HL-60 (cell line): ENCODE measurements at regions not wholly inside any gene's neighbourhood (a gene's known extent, or its start where the extent isn't known, plus 50 kb on each side); places are given as distances from the start of the nearest gene placed in this dataset.

ENCODE experiments used
- GABPA ChIP-seq: IDR thresholded peaks from 2 replicates; pipeline ENCODE4 v1.6.1; 2012; ENCODE audit warnings: low read depth
- POLR2AphosphoS5 ChIP-seq: IDR thresholded peaks from 2 replicates; pipeline ENCODE4 v1.6.1; 2012; ENCODE audit warnings: low read depth
- REST ChIP-seq: IDR thresholded peaks from 2 replicates; pipeline ENCODE4 v1.6.1; 2012; ENCODE audit warnings: low read depth; ENCODE audit not compliant: insufficient replicate concordance
- SPI1 ChIP-seq: IDR thresholded peaks from 2 replicates; pipeline ENCODE4 v1.6.1; 2012; ENCODE audit warnings: low read depth, mild to moderate bottlenecking, borderline replicate concordance
- TF ChIP-seq, protein P1 (sequence below): IDR thresholded peaks from one replicate; pipeline ENCODE4 v1.5.1; 2011; ENCODE audit warnings: low read length, control low read depth, inconsistent platforms; ENCODE audit not compliant: insufficient read depth

GRCh38 chr11:112355726-112356125, 95.1 kb upstream of the PLET1 start:
- TF ChIP-seq, protein P1, sequence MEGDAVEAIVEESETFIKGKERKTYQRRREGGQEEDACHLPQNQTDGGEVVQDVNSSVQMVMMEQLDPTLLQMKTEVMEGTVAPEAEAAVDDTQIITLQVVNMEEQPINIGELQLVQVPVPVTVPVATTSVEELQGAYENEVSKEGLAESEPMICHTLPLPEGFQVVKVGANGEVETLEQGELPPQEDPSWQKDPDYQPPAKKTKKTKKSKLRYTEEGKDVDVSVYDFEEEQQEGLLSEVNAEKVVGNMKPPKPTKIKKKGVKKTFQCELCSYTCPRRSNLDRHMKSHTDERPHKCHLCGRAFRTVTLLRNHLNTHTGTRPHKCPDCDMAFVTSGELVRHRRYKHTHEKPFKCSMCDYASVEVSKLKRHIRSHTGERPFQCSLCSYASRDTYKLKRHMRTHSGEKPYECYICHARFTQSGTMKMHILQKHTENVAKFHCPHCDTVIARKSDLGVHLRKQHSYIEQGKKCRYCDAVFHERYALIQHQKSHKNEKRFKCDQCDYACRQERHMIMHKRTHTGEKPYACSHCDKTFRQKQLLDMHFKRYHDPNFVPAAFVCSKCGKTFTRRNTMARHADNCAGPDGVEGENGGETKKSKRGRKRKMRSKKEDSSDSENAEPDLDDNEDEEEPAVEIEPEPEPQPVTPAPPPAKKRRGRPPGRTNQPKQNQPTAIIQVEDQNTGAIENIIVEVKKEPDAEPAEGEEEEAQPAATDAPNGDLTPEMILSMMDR: peak; percentile 4
- no peak for TF ChIP-seq POLR2AphosphoS5
- no peak for TF ChIP-seq GABPA
- no peak for TF ChIP-seq SPI1
- TF ChIP-seq REST: no peak
